ENCODE measurements at regions not wholly inside any gene's neighbourhood (a gene's known extent, or its start where the extent isn't known, plus 50 kb on each side); places are given as distances from the start of the nearest gene placed in this dataset.

DNA sequence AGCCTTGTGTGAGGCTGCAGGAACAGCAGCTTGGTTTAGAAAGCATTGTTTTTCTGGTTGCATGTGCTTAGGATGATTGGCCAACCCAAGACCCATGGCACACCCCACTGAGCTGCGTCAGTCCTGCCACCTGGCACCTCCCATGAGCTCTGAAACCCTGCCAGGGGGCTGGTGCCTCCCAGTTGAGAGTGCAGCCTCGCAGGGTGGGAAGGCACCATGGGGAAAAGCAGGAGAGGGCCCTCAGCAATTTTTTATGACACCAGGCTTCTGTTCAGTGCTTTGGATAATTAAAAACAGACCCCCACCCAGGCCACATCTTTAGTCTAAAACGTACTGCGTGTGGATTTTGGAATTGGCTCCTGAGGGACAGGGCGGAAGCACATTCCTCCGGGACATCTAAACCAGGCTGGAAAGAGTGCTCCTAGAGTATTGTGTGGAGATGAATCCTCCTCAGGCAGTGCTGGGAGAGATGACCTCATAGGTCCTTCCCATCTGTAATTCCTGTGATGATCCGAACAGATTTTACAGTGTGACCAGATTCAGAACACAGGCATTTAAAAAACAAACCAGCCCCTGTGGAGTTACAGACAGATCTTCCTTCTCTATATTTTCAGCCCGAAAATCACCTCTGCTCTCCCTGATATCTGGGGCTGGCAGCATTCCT lies 438.3 kb downstream of the ZNF521 start:
- no peak for DNase-seq (ENCODE audit: extremely low spot score, unreplicated experiment)

DNA sequence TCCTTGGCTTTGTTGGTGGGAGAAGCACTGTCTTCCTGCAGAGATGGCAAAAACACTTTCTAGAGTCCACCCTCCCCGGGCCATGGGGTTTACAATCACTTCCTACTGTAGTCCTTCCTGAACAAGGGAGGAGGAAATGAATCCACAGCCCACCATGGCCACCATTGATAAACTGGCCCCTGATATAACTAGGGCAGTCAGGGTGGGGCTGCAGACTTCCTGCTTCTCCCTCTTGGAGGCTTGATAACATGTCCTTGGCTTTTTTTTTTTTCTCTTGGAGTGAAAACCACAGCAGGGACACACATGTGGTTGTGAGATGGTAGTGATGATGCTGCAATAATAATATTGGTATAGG lies 437.8 kb downstream of the ZNF521 start:
- Mint-ChIP-seq H3K36me3 (ENCODE audit: unreplicated experiment) (no peaks in the 10 kb centered on the region), H3K27me3 (ENCODE audit: unreplicated experiment) (peaks cover 5% of the 10 kb centered on the region), H3K9me3 (ENCODE audit: unreplicated experiment) (no peaks in the 10 kb centered on the region), H3K4me3 (ENCODE audit: unreplicated experiment) (no peak overlapping the region), H3K4me1 (ENCODE audit: unreplicated experiment) (peaks cover 2% of the 10 kb centered on the region), H3K27ac (ENCODE audit: unreplicated experiment) (no peak overlapping the region)
- DNase-seq (ENCODE audit: extremely low spot score, unreplicated experiment), result no peak
- TF ChIP-seq, protein P1, sequence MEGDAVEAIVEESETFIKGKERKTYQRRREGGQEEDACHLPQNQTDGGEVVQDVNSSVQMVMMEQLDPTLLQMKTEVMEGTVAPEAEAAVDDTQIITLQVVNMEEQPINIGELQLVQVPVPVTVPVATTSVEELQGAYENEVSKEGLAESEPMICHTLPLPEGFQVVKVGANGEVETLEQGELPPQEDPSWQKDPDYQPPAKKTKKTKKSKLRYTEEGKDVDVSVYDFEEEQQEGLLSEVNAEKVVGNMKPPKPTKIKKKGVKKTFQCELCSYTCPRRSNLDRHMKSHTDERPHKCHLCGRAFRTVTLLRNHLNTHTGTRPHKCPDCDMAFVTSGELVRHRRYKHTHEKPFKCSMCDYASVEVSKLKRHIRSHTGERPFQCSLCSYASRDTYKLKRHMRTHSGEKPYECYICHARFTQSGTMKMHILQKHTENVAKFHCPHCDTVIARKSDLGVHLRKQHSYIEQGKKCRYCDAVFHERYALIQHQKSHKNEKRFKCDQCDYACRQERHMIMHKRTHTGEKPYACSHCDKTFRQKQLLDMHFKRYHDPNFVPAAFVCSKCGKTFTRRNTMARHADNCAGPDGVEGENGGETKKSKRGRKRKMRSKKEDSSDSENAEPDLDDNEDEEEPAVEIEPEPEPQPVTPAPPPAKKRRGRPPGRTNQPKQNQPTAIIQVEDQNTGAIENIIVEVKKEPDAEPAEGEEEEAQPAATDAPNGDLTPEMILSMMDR (IDR thresholded peaks at IDR 0.05), result no peak

More for the DNA sequence above, 438.3 kb downstream of the ZNF521 start:
- Mint-ChIP-seq H3K36me3 (ENCODE audit: unreplicated experiment) (no peaks in the 10 kb centered on the region), H3K9me3 (ENCODE audit: unreplicated experiment) (no peaks in the 10 kb centered on the region), H3K4me3 (ENCODE audit: unreplicated experiment) (no peak overlapping the region), H3K27ac (ENCODE audit: unreplicated experiment) (no peak overlapping the region), H3K4me1 (ENCODE audit: unreplicated experiment) (peaks cover 2% of the 10 kb centered on the region), H3K27me3 (ENCODE audit: unreplicated experiment) (peaks cover 5% of the 10 kb centered on the region)
- TF ChIP-seq, protein P1 (IDR thresholded peaks at IDR 0.05), result no peak

DNA sequence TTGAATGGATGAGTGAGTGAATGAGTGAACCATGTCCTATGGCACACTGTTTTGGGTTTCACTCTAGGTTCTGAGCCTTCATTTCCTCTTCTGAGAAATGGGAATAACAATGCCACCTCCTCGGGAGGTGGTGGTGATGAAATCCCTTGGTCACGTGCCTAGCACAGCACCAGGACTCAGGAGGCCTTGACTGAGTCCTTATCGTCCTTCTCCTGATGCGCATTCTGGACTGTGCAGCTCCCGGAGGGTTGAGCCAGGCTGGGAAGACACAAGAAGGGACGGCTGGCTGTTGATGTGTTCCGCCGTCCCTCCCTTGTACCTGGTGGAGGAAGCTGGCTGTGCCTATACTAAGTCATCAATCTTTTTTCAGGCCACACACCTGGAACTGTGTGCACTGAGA lies 437.3 kb downstream of the ZNF521 start:
- peaks cover 2% of the 10 kb centered on the region for H3K4me1 Mint-ChIP-seq (ENCODE audit: unreplicated experiment)
- H3K27me3 Mint-ChIP-seq (ENCODE audit: unreplicated experiment), result peaks cover under 1% of the 10 kb centered on the region
- no peak overlapping the region for H3K27ac Mint-ChIP-seq (ENCODE audit: unreplicated experiment)
- TF ChIP-seq, protein P1 (IDR thresholded peaks at IDR 0.05), result no peak
- H3K9me3 Mint-ChIP-seq (ENCODE audit: unreplicated experiment), result no peaks in the 10 kb centered on the region
- H3K4me3 Mint-ChIP-seq (ENCODE audit: unreplicated experiment), result no peak overlapping the region
- DNase-seq (ENCODE audit: extremely low spot score, unreplicated experiment), result no peak
- H3K36me3 Mint-ChIP-seq (ENCODE audit: unreplicated experiment), result no peaks in the 10 kb centered on the region

DNA sequence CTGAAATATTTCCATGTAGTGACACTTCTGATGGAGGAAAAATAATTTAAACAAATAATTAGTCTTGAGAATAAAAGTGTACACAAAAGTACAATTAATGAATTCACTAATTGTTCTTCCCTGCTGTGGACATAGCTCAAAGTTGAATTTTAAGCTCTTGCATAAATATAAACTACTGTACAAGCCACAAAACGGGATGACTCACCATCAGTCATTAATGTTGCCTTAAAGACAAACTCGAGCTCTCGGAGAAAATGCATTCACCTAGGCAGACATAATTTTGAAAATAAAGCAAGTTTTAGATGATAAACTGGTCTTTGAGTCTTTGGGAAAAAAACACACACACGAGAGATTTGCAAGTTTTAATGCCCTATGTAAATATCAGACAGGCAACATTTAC lies 436.4 kb downstream of the ZNF521 start:
- Mint-ChIP-seq H3K36me3 (ENCODE audit: unreplicated experiment) (no peaks in the 10 kb centered on the region), H3K27ac (ENCODE audit: unreplicated experiment) (no peak overlapping the region), H3K9me3 (ENCODE audit: unreplicated experiment) (no peaks in the 10 kb centered on the region), H3K4me3 (ENCODE audit: unreplicated experiment) (no peak overlapping the region), H3K27me3 (ENCODE audit: unreplicated experiment) (no peaks in the 10 kb centered on the region), H3K4me1 (ENCODE audit: unreplicated experiment) (peaks cover 2% of the 10 kb centered on the region)
- TF ChIP-seq, protein P1 (IDR thresholded peaks at IDR 0.05), result no peak
- DNase-seq (ENCODE audit: extremely low spot score, unreplicated experiment), result no peak

GRCh38 chr18:24917767-24918166 lies 434.2 kb downstream of the ZNF521 start:
- DNase-seq (ENCODE audit: extremely low spot score, unreplicated experiment), result no peak
- H3K27ac Mint-ChIP-seq (ENCODE audit: unreplicated experiment), result no peak overlapping the region
- H3K36me3 Mint-ChIP-seq (ENCODE audit: unreplicated experiment), result no peaks in the 10 kb centered on the region
- peaks cover 2% of the 10 kb centered on the region for H3K4me1 Mint-ChIP-seq (ENCODE audit: unreplicated experiment)
- H3K4me3 Mint-ChIP-seq (ENCODE audit: unreplicated experiment), result no peak overlapping the region
- H3K9me3 Mint-ChIP-seq (ENCODE audit: unreplicated experiment), result no peaks in the 10 kb centered on the region
- TF ChIP-seq, protein P1 (IDR thresholded peaks at IDR 0.05), result no peak
- no peaks in the 10 kb centered on the region for H3K27me3 Mint-ChIP-seq (ENCODE audit: unreplicated experiment)

All from osteocyte (in vitro differentiated cells).